ENCODE measurements at regions not wholly inside any gene's neighbourhood (a gene's known extent, or its start where the extent isn't known, plus 50 kb on each side); places are given as distances from the start of the nearest gene placed in this dataset.

DNA sequence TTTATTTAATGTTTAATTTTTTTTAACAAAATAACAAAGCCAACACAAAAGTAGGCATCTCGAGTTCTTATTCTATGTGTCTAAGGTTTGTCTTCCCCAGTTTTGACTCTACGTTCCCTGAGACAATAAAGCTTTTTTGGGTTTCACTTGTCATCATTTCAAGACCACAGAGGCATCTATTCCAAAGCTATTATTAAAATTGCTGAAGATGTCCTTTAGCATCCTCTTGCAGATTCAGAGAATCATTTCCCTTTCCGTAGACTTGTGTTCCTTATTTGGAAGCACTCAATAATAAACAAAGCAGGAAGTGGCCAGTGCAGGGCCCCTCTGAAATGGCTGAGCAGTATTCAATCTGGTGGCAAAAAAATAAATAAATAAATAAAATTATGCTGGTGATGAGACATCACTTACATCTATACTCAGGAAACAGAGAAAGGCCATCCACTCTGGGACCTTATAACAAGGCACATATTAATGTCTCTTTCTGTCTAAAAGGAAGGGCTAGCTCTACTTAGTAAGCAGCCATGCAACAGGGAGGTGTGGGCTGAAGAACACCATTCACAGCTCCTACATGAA lies 362.3 kb downstream of the WDR72 start:
- no peak for DNase-seq

DNA sequence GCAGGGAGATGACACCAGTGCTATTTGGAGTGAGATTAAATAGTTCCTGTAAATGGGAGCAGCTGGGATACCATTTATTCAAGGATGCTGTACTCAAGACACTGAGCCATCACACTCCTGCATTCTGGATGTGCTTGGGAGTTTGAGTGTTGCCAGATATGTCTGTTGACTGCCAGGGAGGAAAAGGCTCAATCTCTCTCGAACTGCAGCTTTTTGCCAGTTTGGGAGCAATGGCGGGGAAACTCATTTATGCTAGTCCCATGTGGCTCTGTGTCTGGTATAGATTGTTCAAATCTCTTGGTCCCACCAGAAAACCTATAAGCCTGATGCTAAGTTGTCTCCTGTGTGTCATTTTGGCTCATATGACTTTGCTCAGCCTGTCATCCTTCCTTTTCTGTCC lies 363.6 kb downstream of the WDR72 start:
- no peak for DNase-seq

DNA sequence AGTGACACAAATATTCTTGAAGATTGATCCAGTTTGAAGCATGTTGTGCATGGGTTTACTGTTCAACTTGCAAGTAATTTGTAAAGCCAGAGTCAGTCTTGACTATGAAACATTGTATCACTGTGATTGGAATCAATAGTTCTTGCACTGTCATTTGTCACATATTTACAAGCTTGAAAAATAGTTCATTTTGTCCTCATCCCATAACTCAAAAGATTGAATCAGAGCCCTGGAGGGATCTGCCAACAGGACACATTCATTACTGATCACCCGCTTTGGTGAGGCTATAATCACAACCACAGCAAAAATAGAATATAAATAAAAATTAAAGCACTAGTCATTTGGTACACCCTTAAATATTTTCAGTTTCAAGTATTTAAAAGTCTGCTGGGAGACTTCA lies 368.9 kb downstream of the WDR72 start:
- DNase-seq = no peak

DNA sequence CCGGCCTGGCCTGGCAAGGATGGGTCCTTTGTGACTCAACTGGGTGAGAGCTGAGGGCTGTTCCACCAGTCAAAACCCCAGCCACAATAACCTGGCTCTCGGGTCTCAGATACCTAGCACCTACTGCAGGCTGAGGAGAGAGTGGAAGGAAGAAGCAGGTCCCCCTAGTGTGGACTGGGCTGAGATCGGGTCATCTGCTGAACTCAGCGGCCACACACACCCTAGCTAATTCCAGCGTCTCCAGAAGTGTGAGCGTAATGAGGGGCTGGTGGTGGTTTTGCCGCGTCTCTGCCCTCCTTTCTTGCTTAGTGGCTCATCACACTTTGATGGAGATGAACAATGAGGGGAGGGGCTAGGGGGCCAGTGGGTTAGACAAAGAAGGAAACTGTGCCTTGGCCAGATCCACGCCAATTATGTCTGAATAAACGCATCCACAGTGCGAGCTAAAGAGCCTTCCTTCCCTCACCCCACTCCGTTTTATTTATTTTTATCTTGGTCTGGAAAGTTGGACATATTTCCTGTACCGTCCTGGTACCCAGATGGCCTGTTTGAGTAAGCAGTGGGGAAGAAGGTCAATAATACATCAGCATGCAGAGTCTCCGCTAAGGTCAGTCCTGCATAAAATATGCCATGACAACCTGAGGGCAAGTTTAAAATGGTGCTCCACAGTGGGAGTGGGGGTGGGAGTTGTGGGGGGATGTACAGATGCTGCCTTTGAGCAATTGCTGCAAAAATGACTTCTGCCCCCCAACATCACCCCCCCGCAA lies 370.0 kb downstream of the WDR72 start:
- DNase-seq = no peak

DNA sequence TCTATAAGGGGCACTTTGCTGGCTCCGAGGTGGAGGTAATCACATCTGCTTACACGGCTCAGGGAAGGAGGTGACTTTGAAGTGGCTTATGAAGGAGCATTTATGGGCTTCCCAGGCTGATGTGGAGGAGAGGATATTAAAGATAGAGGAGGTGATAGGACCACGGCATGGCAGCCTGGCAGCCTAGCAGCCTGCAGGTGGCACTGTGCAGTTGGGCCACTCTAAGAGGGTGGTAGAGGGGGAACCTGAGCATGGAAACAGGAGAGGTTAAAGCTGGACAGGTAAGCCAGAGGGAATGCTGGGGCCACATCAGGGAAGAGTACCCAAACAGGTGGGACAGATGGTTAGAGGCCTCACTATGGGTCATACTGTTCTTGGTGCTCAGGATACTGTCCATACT lies 375.0 kb downstream of the WDR72 start:
- DNase-seq = no peak

DNA sequence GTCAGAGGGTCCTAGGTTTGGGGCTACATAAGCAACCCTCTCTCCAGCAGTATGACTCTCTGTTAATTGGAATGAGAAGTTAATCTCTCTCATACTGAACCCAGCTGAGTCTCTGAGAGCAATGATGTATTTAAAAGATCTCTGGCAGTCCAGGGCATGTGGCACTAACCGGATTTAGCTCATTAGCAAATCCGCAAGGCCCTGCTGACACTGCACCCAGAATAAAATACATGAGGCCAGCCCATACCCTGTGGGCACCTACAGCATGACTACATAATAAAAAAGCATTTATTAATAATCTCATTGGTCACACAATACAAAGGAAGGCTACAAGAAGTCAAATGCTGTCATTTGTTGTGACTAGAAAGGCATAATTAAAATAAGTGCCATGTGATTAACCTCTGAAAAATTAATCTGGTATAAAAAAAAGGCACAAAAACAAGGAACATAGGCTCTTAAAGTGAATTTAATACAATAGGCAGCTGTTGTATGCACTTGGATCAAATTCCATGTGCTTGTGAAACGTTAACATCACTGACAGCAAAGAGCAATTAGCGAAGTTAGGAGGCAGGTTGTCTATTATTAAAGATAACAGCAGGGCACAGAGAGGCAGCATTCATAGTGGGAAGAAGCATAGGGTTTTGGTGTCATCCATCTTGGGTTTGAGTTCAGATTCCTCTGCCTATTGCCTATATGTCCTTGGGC lies 381.2 kb downstream of the WDR72 start:
- no peak for DNase-seq

DNA sequence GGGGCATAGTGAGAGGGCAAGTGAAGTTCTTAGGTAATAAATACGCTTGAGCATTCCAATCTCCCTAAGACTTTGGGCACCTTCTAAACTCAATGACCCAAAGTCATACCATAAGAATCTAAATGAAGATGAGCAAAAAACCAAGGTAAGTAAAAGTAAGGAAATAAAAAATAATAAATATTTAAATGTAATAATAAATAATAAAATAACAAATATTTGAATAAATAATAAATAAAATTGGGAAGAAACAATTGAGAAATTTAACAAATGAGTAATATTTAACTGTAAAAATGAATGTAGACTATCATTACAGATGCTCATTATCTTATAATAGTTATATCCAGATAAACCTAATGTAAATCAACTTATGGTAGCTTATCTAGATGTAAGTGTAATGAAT lies 391.7 kb downstream of the WDR72 start:
- no peak for DNase-seq

DNA sequence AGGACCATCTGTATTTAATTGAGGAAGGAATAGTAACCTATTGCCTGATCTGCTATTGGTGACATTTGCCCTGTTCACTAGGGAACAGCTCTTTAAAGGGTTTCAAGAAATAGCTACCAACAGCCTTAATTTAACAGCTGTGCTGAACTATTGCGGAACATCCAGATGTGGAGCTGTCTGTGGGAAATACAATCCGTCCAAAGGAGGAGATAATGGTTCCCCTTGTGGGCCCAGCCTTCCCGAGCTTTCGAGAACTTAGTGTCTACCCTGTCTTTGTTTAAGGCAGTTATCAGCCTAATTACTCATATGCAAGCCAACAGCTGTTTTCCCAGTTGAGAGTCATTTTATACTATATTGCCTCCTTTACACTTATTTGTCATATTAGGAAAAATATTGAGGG lies 398.6 kb downstream of the WDR72 start:
- DNase-seq = no peak

DNA sequence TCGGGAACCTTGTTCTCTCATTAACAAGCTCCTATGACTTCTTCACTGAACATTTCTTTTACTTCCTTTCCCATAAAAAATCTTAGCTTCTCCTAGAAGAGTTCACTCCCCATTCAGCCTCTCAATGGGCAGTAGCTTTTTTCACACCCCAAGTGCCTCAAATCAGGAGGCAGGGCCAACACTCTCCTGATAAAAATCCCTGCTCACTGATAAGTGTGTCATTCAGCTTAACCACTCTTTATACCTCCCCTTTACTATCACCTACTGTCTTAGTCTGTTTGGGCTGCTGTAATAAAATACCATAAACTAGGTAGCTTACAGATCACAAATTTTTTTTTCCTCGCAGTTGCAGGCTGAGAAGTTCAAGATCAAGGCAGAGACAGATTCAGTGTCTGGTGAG lies 400.4 kb downstream of the WDR72 start:
- DNase-seq = no peak

DNA sequence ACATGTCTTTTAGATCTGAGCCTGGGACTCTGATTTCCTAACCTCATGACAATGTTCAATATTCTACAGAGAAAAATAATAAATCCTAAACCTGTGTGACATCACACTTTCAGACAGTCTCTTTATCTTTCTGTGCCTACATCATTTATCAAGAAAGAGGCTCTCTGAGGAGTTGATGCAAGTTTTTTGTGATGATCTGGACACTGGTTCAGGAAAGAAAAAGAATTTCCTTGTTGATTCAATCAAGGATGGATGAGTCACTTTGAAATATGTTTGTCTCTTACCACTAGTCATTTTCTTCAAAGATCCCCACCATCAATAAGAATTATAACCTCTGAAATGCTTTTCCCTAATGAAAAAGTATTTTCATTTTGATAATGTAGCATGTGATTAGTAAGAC lies 404.6 kb downstream of the WDR72 start:
- DNase-seq = no peak

DNA sequence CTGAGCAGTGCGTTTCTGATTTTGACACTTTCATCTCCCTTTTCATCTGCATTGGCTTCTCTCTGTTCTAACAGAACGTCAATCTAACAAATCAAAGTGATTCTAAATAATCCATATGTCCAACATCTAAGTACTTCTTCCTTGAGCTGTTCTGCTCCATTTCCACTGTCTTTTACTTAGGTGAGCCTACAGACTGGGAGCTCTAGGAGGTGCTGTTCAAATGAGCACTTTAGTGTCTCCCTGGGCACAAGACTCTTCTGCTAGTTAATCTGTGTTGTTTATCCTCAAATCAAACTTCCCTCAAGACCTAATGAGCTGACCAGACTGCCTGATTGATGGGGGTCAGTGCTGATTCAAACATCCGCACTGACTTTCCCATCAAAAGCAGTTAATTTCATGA lies 408.1 kb downstream of the WDR72 start:
- DNase-seq = no peak

DNA sequence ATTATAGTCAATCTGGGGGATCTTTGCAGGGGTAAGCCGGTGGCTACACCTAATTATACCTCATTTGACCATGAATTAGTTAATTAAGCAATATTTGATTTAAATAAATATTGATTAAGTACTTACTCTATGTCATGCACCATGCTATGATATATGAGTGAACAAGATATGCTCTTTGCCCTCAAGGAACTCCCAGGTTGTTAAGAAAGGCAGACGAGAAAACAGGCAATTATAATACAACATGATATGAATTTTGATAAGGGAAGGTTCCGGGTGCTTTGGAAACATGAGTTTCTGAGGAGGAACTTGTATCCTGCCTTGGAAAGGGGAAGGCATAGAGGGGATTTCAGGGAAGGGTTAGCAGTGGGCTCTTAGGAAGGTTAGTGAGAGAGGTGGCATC lies 412.9 kb downstream of the WDR72 start:
- DNase-seq = no peak

DNA sequence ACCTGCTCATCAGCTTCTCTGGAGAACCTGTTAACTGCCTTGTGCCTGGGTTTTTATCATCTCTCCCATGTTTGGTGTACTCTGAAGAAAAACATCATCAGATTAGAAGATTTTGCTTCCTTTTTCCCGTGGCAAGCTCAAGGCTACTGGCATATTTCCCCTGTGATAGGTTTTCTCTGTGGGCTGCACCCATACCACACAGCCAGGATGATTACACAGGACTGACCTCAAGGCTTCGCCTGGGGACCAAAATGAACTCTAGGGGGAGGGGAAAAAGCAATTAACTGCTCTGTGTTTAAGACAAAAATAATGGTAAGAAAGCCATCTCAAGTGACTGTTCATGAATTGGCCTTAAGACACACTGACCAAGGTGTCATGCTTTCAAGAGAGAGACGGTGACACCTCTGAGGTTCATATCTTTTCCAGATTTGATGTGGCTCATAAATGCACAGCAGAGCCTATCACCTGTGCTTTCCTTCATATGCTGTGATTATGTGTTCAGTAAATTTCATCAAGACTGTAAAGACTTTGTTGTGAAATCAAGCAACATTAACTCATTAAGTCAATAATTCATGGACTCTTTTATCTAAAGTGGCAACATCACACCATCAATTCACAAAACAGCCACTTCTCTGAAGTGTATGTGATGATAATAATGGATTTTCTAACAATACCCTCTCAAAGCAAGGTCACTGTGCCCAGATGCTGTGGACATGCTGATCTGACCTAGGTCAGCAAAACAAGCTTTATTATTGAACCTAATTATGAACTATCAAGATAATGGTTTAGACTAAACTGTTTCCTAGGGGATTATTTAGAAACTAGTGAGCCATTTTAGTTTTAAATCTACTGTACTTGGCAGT lies 427.9 kb downstream of the WDR72 start:
- no peak for DNase-seq

DNA sequence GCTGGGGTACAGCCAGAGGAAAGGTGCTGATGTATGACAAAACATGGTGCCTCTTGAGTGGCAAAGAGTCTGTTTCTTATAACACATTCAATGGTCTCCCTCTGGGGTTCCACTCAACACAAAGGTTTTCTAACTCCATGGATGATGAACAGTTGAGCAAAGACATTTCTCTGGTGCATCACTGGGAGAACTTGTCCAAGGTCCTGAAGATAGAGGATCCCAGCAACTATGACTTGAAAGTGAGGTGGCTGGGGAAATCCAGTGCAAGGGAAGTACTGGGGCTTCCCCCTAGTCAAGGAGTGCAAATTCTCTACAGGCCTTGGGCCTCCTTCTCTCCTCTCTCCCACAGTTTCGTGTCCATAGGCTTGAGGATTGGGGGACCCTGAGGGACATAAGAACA lies 431.1 kb downstream of the WDR72 start:
- no peak for DNase-seq

DNA sequence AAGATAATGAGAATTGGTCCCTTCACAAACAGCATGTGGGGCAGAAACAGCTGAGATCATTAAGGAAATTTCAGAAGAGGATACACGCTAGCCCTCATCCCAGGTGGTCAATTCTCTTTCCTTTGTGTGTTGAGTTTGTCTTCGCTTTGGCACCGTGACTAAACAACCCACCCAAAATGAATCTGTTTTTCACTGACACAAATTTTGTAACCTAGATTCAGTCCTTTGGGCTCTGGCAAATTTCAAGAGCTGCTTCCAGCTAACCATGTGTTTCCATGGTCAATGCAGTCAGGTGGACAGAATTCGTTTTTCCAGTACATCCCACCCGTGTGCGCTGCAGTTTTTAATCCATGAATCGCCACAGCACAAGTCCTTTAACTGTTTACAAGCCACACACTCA lies 435.4 kb downstream of the WDR72 start:
- no peak for DNase-seq

DNA sequence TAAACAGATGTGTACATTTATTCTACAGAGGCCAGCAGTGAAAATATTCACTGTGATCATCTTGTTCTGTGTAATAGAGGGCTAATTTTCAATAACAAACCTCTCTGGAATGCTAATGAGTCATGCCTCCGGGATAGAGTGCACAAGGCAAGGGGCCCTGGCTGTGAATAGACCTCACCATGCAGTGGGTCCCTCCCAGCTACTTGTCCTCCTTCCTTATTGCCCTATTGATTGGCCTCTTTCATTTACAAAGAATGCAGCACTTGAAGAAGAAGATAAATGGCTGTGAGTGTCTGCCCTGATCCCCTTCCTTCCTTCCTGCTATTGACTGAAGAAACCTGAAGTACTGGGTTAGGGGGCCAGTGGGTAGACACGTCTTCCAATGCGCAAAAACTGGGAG lies 436.3 kb downstream of the WDR72 start:
- DNase-seq = no peak

DNA sequence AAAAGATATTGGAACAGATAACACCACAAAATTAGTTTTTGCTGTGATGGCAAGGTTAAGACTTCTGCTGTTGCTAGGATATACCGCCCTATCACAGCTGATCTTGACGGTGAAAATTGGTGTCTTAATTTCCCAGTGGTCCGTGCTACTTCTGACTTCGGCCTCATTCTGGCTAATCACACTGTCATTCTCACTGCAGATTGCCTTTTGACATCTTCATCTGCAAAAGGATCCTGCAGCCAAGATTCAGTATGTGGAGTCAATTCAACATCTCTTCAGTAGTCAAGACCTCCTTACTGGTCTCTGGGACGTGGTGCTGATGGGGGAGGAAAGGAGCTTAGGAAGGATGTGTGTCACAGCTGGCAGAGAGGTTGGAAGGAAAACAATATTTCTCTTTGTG lies 438.6 kb downstream of the WDR72 start:
- no peak for DNase-seq

DNA sequence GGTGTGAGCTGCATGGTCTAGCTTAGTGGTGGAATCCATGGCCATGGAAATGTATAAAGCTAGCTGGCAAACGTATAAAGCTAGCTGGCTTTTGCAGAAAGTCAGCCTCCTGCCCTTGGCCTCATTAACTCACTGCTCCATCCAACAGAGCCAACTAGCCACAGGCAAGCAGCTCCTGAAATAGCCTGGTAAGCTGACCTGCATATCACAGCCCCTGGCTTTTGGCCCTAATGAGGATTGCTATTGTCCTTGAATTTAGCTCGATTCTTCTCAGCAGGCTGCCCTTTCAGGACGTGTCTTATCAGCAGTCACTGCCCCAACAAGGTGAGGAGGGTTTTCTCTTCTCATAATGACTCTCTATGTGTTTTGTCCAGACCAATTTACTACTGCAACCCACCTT lies 446.8 kb downstream of the WDR72 start:
- no peak for DNase-seq

DNA sequence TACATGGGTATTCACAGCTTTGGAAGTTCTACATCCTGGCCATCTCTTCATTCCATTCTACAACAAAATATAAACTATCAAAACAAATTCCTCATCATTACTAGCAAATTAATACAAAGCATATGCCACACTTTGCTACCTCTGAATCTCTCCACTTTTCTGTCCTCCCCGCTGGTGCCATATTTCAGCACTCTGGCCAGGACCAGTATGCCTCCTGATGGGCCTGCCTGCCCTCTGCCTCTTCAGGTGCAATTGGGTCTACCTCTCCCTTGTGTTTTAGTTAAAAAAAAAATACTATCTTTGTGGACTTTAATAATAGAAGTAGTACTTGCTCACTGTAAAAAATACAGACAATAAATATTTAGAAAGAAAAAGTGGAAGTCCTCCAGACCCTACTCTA lies 448.8 kb downstream of the WDR72 start:
- DNase-seq = no peak

DNA sequence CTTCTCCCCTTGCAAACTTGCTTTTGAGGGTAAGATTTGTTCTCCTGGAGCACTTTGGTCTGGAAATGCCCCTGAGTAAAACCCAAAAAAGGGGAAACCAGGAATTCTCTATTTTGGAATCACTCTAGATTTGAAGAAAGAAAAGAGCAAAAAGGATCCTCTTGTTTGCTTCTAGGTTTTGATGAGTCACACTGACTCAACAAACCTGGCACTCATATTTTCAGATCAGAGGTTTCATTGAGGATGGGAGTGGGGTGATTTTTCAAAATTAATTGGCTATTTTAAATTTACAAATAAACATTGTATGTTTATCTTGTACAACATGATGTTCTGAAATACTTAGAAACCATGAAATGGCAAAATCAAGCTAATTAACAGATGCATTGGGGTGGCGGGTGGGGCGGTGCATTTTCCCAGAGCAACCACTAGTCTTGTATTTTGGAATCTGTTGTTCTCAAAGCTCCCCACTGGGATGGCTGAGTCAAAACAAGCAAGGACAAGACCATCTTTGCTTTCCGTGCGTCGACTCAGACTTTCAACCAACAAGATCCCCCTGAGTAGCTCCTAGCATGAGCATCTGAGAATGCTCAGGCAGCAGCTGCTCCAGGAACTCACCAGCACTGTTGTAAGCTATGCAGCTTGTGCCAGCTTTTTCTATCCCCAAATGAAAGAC lies 451.4 kb downstream of the WDR72 start:
- DNase-seq = no peak

DNA sequence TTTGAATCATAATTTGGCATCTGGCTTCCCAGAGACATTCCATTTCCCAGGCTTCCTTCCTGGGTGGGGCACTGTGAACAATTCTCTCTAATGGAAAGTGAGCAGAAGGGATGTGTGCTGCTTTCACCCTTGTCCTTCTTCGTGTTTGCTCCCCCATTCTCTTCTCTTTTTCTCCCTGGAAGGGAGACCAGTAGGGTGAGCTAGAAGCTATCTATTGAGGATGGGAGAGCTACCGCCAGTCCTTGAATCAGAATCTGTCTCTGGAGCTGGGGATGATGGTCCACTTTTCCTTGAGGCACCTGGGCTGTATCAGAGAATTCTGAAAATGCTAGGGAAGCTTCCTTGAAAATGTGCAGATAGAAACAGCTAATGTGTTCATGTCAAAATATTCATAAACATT lies 453.9 kb downstream of the WDR72 start:
- no peak for DNase-seq

DNA sequence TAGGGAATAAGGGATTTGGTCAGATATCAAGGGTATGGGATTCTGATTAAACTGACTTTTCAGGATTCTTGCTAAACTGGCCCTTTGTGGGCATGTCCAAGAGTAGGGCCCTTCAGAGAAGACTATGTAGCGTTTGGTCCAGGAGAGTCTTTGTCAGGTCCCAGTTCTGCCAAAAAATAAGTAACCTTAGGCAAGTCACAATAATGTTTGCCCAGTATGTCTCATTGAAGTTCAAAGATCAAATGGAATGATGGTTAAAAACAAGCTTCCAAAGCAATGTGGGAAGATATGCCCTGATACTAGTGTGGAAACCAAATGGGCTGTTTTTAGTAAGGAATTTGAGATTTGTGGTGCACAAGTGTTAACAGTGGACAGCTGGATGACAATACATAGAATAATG lies 454.4 kb downstream of the WDR72 start:
- DNase-seq = no peak

DNA sequence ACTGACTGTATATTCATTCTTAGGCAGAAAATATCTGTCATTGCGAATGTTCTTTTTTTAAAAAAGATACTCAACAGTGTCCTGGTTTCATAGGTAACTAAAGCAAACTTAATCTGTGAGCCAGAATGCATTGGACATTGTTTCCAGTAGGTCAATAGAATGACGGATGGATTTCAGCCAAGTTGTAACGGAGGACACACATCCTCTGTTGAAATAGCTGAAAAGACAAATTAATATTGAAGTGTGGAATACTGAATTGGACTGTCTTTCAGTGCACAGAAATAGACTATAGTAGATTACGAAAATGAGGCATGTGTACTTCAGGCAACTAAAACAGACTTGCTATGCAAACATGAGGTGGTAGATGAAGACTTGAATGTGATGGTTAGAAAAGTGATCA lies 461.6 kb downstream of the WDR72 start:
- DNase-seq = no peak
